Endothelial cell of umbilical vein (primary cell): ENCODE measurements at regions not wholly inside any gene's neighbourhood (a gene's known extent, or its start where the extent isn't known, plus 50 kb on each side); places are given as distances from the start of the nearest gene placed in this dataset.

Experiments
- BruUV-seq: library from RNA; stranded (reverse); fragments of 400-500 nt; replicated peaks from 2 replicates; lab custom pipeline; 2021; lab: Mats Ljungman, UMichigan
- CTCF ChIA-PET: fragments of 300-600, 350-600 bp; sonication (Branson Sonifier 250); formaldehyde crosslinking; loops from one replicate; lab custom pipeline; 2021; ENCODE audit warnings: antibody characterized with exemption, inconsistent platforms; lab: Charles Lee
- POLR2A ChIA-PET: fragments of 300-600, 350-600 bp; sonication (Branson Sonifier 250); formaldehyde crosslinking; loops from one replicate; lab custom pipeline; 2021; ENCODE audit warnings: antibody characterized with exemption, inconsistent platforms; lab: Charles Lee
- DNase-seq: peaks from one replicate; pipeline ENCODE4 v3.0.0-alpha.2; 2011; ENCODE audit warnings: low read depth, low spot score
- FAIRE-seq: peaks from 2 replicates; lab custom pipeline; 2011; peaks lifted over from hg19 to GRCh38; lab: Jason Lieb, UNC
- H2AFZ ChIP-seq: 2 replicates; pipeline ENCODE4 v1.6.0; 2012; ENCODE audit warnings: low read depth, low read length, control low read depth, inconsistent platforms
- H3K27ac ChIP-seq: 2 replicates; pipeline ENCODE4 v1.5.1; 2011; ENCODE audit warnings: low read depth, mild to moderate bottlenecking, control low read depth, low read length, moderate library complexity; ENCODE audit not compliant: insufficient read depth
- H3K27me3 ChIP-seq, 2 experiments: 2 replicates each; pipeline versions ENCODE4 v1.6.0 to v1.6.1; 2011; ENCODE audit warnings: low read length in 2 of 2, mixed read lengths in 1 of 2; ENCODE audit not compliant: control insufficient read depth in 2 of 2, insufficient read depth in 2 of 2
- H3K36me3 ChIP-seq, 2 experiments: 2 replicates in 1 of 2; 3 replicates in 1 of 2; pipeline ENCODE4 v1.5.1; 2011; ENCODE audit warnings: low read length in 2 of 2, mild to moderate bottlenecking in 1 of 2, moderate library complexity in 1 of 2; ENCODE audit not compliant: control insufficient read depth in 2 of 2, insufficient read depth in 2 of 2; ENCODE audit errors: extremely low read depth in 1 of 2
- H3K4me1 ChIP-seq: 3 replicates; pipeline ENCODE4 v1.5.1; 2011; ENCODE audit warnings: mild to moderate bottlenecking, low read length; ENCODE audit not compliant: control insufficient read depth, insufficient read depth; ENCODE audit errors: extremely low read depth
- H3K4me2 ChIP-seq: 2 replicates; pipeline ENCODE4 v1.6.1; 2011; ENCODE audit warnings: low read length, control low read depth, mixed read lengths; ENCODE audit not compliant: insufficient read depth
- H3K4me3 ChIP-seq, 3 experiments: fragments of 200-600 bp in 1 of 3; sonication (generic), shearing (Covaris generic) in 1 of 3; replicated peaks in 1 of 3; 2 replicates each; pipeline ENCODE4 v1.5.1; 2011 to 2016; ENCODE audit warnings: control low read depth in 3 of 3, low read length in 3 of 3, mild to moderate bottlenecking in 2 of 3, inconsistent platforms in 1 of 3, low read depth in 1 of 3, moderate library complexity in 1 of 3; ENCODE audit not compliant: insufficient read depth in 1 of 3
- H3K79me2 ChIP-seq: 2 replicates; pipeline ENCODE4 v1.6.0; 2012; ENCODE audit warnings: low read length, inconsistent platforms; ENCODE audit not compliant: control insufficient read depth, insufficient read depth
- H3K9ac ChIP-seq: replicated peaks from 2 replicates; pipeline ENCODE3; 2011; ENCODE audit warnings: low read length, control low read depth; ENCODE audit not compliant: insufficient read depth; ENCODE audit errors: extremely low read depth
- H3K9me1 ChIP-seq: replicated peaks from 3 replicates; pipeline ENCODE4 v1.6.0; 2011; ENCODE audit warnings: mild to moderate bottlenecking, low read length; ENCODE audit not compliant: control insufficient read depth, insufficient read depth; ENCODE audit errors: extremely low read depth
- H3K9me3 ChIP-seq: replicated peaks from 2 replicates; pipeline ENCODE4 v1.5.1; 2012; ENCODE audit warnings: low read length, inconsistent platforms; ENCODE audit not compliant: control insufficient read depth, insufficient read depth
- H4K20me1 ChIP-seq: replicated peaks from 2 replicates; pipeline ENCODE3; 2011; ENCODE audit warnings: mild to moderate bottlenecking, low read length; ENCODE audit not compliant: control insufficient read depth, insufficient read depth; ENCODE audit errors: extremely low read depth
- EZH2 ChIP-seq: IDR thresholded peaks from 2 replicates; pipeline ENCODE4 v1.6.1; 2012; ENCODE audit warnings: borderline replicate concordance, low read depth, mild to moderate bottlenecking, moderate library complexity, low read length, inconsistent platforms; ENCODE audit not compliant: severe bottlenecking
- FOS ChIP-seq: IDR thresholded peaks from 2 replicates; pipeline ENCODE4 v1.6.1; 2011; ENCODE audit warnings: mild to moderate bottlenecking, low read length, moderate library complexity, borderline replicate concordance; ENCODE audit not compliant: insufficient read depth
- GATA2 ChIP-seq: IDR thresholded peaks from 2 replicates; pipeline ENCODE4 v1.7.0; 2011; ENCODE audit warnings: low read depth, mild to moderate bottlenecking, moderate library complexity, mixed read lengths, low read length; ENCODE audit not compliant: insufficient read length, insufficient read depth
- MYC ChIP-seq: IDR thresholded peaks from one replicate; pipeline ENCODE4 v1.6.1; 2011; ENCODE audit warnings: mild to moderate bottlenecking, low read depth, low read length
- POLR2A ChIP-seq: IDR thresholded peaks from 2 replicates; pipeline ENCODE4 v1.6.1; 2012; ENCODE audit warnings: low read depth, mild to moderate bottlenecking, control low read depth, low read length
- POLR2AphosphoS5 ChIP-seq: IDR thresholded peaks from 2 replicates; pipeline ENCODE4 v1.6.1; 2012; ENCODE audit warnings: low read depth, mild to moderate bottlenecking, control low read depth, low read length, moderate library complexity; ENCODE audit not compliant: insufficient read depth
- dilution Hi-C: fragments of 300-500 bp; cut with MboI; formaldehyde crosslinking; loops from one replicate; pipeline ENCODE4 v1.15.0; 2019; ENCODE audit warnings: low sequenced_read_pairs; ENCODE audit not compliant: extremely low pct_ligation_motif_present
- intact Hi-C: fragments of 100-400 bp; cut with micrococcal nuclease; formaldehyde crosslinking; loops from one replicate; pipeline ENCODE4 v1.10.0; 2022
- TF ChIP-seq, protein P1 (sequence below), 2 donors: IDR thresholded peaks; 1 replicate in 1 of 2; 2 replicates in 1 of 2; pipeline ENCODE4 v1.5.1; 2011; ENCODE audit warnings: low read length in 2 of 2, mild to moderate bottlenecking in 2 of 2, moderate library complexity in 2 of 2, control low read depth in 1 of 2, inconsistent platforms in 1 of 2, low read depth in 1 of 2; ENCODE audit not compliant: insufficient read depth in 1 of 2; ENCODE audit errors: extremely low read depth in 1 of 2
- TF ChIP-seq, protein P2 (sequence below): IDR thresholded peaks from 2 replicates; pipeline ENCODE4 v1.6.1; 2011; ENCODE audit not compliant: insufficient read depth, insufficient read length

DNA sequence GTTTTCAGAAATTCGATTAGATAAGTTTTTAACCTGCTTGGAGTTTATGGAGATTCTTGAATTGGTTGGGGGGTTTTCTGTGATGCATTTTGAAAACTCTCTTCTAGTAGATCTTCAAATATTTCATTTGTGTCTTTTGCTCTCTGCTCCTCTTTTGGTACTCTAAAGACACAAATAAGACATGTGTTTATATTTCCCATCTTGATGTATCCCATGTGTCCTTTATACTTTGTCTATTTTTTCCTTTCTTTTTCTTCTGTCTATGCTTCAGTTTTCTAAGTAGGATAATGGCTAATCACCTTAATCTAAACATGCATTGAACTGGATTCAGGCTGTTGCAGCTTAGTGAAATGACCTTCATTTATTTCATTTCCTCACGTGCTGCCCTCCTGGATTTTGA lies 63.8 kb upstream of the C1orf87 start:
- dilution Hi-C loops (no loop called here), intact Hi-C loops (no loop called here)
- FAIRE-seq, result no peak
- no peak overlapping the region for H3K4me3 ChIP-seq
- H3K4me2 ChIP-seq, result no peak overlapping the region
- H3K79me2 ChIP-seq, result no peaks in the 10 kb centered on the region
- H3K27ac ChIP-seq, result no peak overlapping the region
- H3K27me3 ChIP-seq, result no peaks in the 10 kb centered on the region
- no peaks in the 10 kb centered on the region for H3K36me3 ChIP-seq
- H3K4me1 ChIP-seq, result peaks cover 8% of the 10 kb centered on the region
- no peaks in the 10 kb centered on the region for H4K20me1 ChIP-seq
- POLR2A ChIA-PET, result no interaction called here
- DNase-seq, result no peak
- no peak overlapping the region for H3K9ac ChIP-seq
- no peak overlapping the region for H2AFZ ChIP-seq
- no peaks in the 10 kb centered on the region for H3K9me1 ChIP-seq
- no peaks in the 10 kb centered on the region for H3K9me3 ChIP-seq
- no TSS peak for BruUV-seq
- TF ChIP-seq POLR2AphosphoS5 (no peak), EZH2 (no peak), MYC (no peak), GATA2 (no peak), FOS (no peak), POLR2A (no peak)
- TF ChIP-seq, protein P1, sequence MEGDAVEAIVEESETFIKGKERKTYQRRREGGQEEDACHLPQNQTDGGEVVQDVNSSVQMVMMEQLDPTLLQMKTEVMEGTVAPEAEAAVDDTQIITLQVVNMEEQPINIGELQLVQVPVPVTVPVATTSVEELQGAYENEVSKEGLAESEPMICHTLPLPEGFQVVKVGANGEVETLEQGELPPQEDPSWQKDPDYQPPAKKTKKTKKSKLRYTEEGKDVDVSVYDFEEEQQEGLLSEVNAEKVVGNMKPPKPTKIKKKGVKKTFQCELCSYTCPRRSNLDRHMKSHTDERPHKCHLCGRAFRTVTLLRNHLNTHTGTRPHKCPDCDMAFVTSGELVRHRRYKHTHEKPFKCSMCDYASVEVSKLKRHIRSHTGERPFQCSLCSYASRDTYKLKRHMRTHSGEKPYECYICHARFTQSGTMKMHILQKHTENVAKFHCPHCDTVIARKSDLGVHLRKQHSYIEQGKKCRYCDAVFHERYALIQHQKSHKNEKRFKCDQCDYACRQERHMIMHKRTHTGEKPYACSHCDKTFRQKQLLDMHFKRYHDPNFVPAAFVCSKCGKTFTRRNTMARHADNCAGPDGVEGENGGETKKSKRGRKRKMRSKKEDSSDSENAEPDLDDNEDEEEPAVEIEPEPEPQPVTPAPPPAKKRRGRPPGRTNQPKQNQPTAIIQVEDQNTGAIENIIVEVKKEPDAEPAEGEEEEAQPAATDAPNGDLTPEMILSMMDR (IDR thresholded peaks at IDR 0.05; ENCODE audit: extremely low read depth in 1 of 2, insufficient read depth in 1 of 2, low read depth in 1 of 2, low read length in 2 of 2), result no peak
- TF ChIP-seq, protein P2, sequence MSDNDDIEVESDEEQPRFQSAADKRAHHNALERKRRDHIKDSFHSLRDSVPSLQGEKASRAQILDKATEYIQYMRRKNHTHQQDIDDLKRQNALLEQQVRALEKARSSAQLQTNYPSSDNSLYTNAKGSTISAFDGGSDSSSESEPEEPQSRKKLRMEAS, result no peak
- CTCF ChIA-PET, result no interaction called here
